Activated CD8-positive, alpha-beta T cell treated with anti-CD3 and anti-CD28 coated beads, Interleukin-2, amount 10 ng/mL, durations not matched to agents 7 days and 5 days (primary cell): ENCODE measurements at regions not wholly inside any gene's neighbourhood (a gene's known extent, or its start where the extent isn't known, plus 50 kb on each side); places are given as distances from the start of the nearest gene placed in this dataset.
A peak's percentile ranks its signal among the peaks of the same experiment; 100 is the strongest.
"Not testable (repeated sequence)": the region's sequence is repeated elsewhere in the genome, so short reads cannot be mapped to it uniquely, and the experiment has no call there.

Source experiments
- ATAC-seq: fragments of 150-1000 bp; cut with Tn5 transposase; one replicate; pipeline ENCODE4 v1.10.0; 2021; ENCODE audit warnings: moderate library complexity
- CTCF ChIA-PET: fragments of 350-600 bp; sonication (Branson Sonifier 250); formaldehyde crosslinking; loops from one replicate; lab custom pipeline; 2021; ENCODE audit warnings: antibody characterized with exemption; lab: Charles Lee
- POLR2A ChIA-PET: fragments of 350-600 bp; sonication (Branson Sonifier 250); formaldehyde crosslinking; loops from one replicate; lab custom pipeline; 2021; ENCODE audit warnings: antibody characterized with exemption; lab: Charles Lee
- DNase-seq: peaks from one replicate; pipeline ENCODE4 v3.0.0-alpha.2; 2020
- H3K27ac Mint-ChIP-seq: one replicate; pipeline ENCODE4 v1.8.0; 2021; ENCODE audit warnings: mild to moderate bottlenecking, mixed read lengths
- H3K27me3 Mint-ChIP-seq: one replicate; pipeline ENCODE4 v1.8.0; 2021; ENCODE audit warnings: low read depth, mixed read lengths
- H3K36me3 Mint-ChIP-seq: one replicate; pipeline ENCODE4 v1.8.0; 2021; ENCODE audit warnings: low read depth, mixed read lengths
- H3K4me1 Mint-ChIP-seq: one replicate; pipeline ENCODE4 v1.8.0; 2021; ENCODE audit warnings: low read depth, mixed read lengths
- H3K4me3 Mint-ChIP-seq: one replicate; pipeline ENCODE4 v1.8.0; 2021; ENCODE audit warnings: mild to moderate bottlenecking, mixed read lengths
- H3K9me3 Mint-ChIP-seq: one replicate; pipeline ENCODE4 v1.8.0; 2022; ENCODE audit warnings: mixed read lengths; ENCODE audit not compliant: insufficient read depth

- Mint-ChIP-seq H3K36me3 (no peaks in the 10 kb centered on the region), H3K4me1 (peaks cover 15% of the 10 kb centered on the region), H3K27me3 (peaks cover 12% of the 10 kb centered on the region), H3K4me3 (no peak overlapping the region), H3K27ac (no peak overlapping the region), H3K9me3 (peaks cover 6% of the 10 kb centered on the region)
- ChIA-PET POLR2A (no interaction called here), CTCF (no interaction called here)
- DNase-seq: no peak
- no peak for ATAC-seq
Observed at GRCh38 chr6:163756079-163756478, 341.6 kb downstream of the QKI start.

GRCh38 chr6:163754866-163755265 lies 340.3 kb downstream of the QKI start:
- peaks cover 27% of the 10 kb centered on the region for H3K4me1 Mint-ChIP-seq
- H3K9me3 Mint-ChIP-seq: peaks cover 6% of the 10 kb centered on the region
- no peak overlapping the region for H3K4me3 Mint-ChIP-seq
- POLR2A ChIA-PET: no interaction called here
- CTCF ChIA-PET: no interaction called here
- no peak for DNase-seq
- H3K36me3 Mint-ChIP-seq: no peaks in the 10 kb centered on the region
- ATAC-seq: no peak
- no peak overlapping the region for H3K27ac Mint-ChIP-seq
- H3K27me3 Mint-ChIP-seq: peaks cover 13% of the 10 kb centered on the region

- ATAC-seq (no peak), DNase-seq (no peak)
- CTCF ChIA-PET: no interaction called here
- POLR2A ChIA-PET: no interaction called here
- Mint-ChIP-seq H3K27ac (no peak overlapping the region), H3K4me1 (peaks cover 27% of the 10 kb centered on the region), H3K36me3 (no peaks in the 10 kb centered on the region), H3K27me3 (peaks cover 13% of the 10 kb centered on the region), H3K4me3 (no peak overlapping the region), H3K9me3 (peaks cover 6% of the 10 kb centered on the region)
Observed at GRCh38 chr6:163753430-163753829, 338.9 kb downstream of the QKI start.

GRCh38 chr6:163752446-163752845 lies 337.9 kb downstream of the QKI start:
- no peak overlapping the region for H3K27ac Mint-ChIP-seq
- no peak for DNase-seq
- ATAC-seq: no peak
- no peaks in the 10 kb centered on the region for H3K36me3 Mint-ChIP-seq
- no peak overlapping the region for H3K4me3 Mint-ChIP-seq
- POLR2A ChIA-PET: no interaction called here
- H3K9me3 Mint-ChIP-seq: peaks cover 6% of the 10 kb centered on the region
- H3K27me3 Mint-ChIP-seq: peaks cover 9% of the 10 kb centered on the region
- peaks cover 27% of the 10 kb centered on the region for H3K4me1 Mint-ChIP-seq
- CTCF ChIA-PET: no interaction called here

GRCh38 chr6:163751032-163751525 lies 336.6 kb downstream of the QKI start:
- no peaks in the 10 kb centered on the region for H3K36me3 Mint-ChIP-seq
- DNase-seq (peak; percentile 50), ATAC-seq (peak; percentile 78)
- H3K4me3 Mint-ChIP-seq: peak overlapping the region; percentile 50
- peaks cover 6% of the 10 kb centered on the region for H3K9me3 Mint-ChIP-seq
- CTCF ChIA-PET: no interaction called here
- H3K27me3 Mint-ChIP-seq: peaks cover 6% of the 10 kb centered on the region
- peak overlapping the region; percentile 86 for H3K27ac Mint-ChIP-seq
- POLR2A ChIA-PET: no interaction called here
- peaks cover 27% of the 10 kb centered on the region for H3K4me1 Mint-ChIP-seq

GRCh38 chr6:163750431-163751031 lies 336.0 kb downstream of the QKI start:
- H3K9me3 Mint-ChIP-seq: peaks cover 6% of the 10 kb centered on the region
- H3K4me3 Mint-ChIP-seq: peak overlapping the region; percentile 50
- peaks cover 5% of the 10 kb centered on the region for H3K27me3 Mint-ChIP-seq
- peak overlapping the region; percentile 86 for H3K27ac Mint-ChIP-seq
- H3K36me3 Mint-ChIP-seq: no peaks in the 10 kb centered on the region
- CTCF ChIA-PET: no interaction called here
- ATAC-seq (peak; percentile 67), DNase-seq (peak; percentile 33)
- H3K4me1 Mint-ChIP-seq: peaks cover 27% of the 10 kb centered on the region
- POLR2A ChIA-PET: no interaction called here

GRCh38 chr6:163748886-163749285 lies 334.4 kb downstream of the QKI start:
- Mint-ChIP-seq H3K36me3 (no peaks in the 10 kb centered on the region), H3K9me3 (peaks cover 6% of the 10 kb centered on the region), H3K27ac (no peak overlapping the region), H3K4me1 (peaks cover 27% of the 10 kb centered on the region), H3K4me3 (no peak overlapping the region), H3K27me3 (peaks cover 3% of the 10 kb centered on the region)
- POLR2A ChIA-PET: no interaction called here
- CTCF ChIA-PET: no interaction called here
- no peak for DNase-seq
- no peak for ATAC-seq

- Mint-ChIP-seq H3K9me3 (peaks cover 6% of the 10 kb centered on the region), H3K36me3 (no peaks in the 10 kb centered on the region), H3K4me1 (peaks cover 23% of the 10 kb centered on the region), H3K4me3 (no peak overlapping the region), H3K27ac (no peak overlapping the region), H3K27me3 (peaks cover 3% of the 10 kb centered on the region)
- no peak for DNase-seq
- ATAC-seq: no peak
- POLR2A ChIA-PET: no interaction called here
- CTCF ChIA-PET: no interaction called here
Observed at GRCh38 chr6:163748036-163748435, 333.5 kb downstream of the QKI start.

- POLR2A ChIA-PET, DNase-seq: not testable (repeated sequence)
Observed at GRCh38 chr6:163747058-163747457, 332.5 kb downstream of the QKI start.

GRCh38 chr6:163745536-163746400 lies 331.2 kb downstream of the QKI start:
- peaks cover 3% of the 10 kb centered on the region for H3K27me3 Mint-ChIP-seq
- POLR2A ChIA-PET: no interaction called here
- DNase-seq: no peak

More at GRCh38 chr6:163747058-163747457, 332.5 kb downstream of the QKI start:
- peaks cover 18% of the 10 kb centered on the region for H3K4me1 Mint-ChIP-seq
- H3K4me3 Mint-ChIP-seq, CTCF ChIA-PET, H3K36me3 Mint-ChIP-seq, ATAC-seq, H3K27me3 Mint-ChIP-seq, H3K27ac Mint-ChIP-seq, H3K9me3 Mint-ChIP-seq: not testable (repeated sequence)

GRCh38 chr6:163744256-163744925 lies 329.9 kb downstream of the QKI start:
- no peaks in the 10 kb centered on the region for H3K9me3 Mint-ChIP-seq
- no peak for ATAC-seq
- H3K36me3 Mint-ChIP-seq: no peaks in the 10 kb centered on the region
- H3K4me3 Mint-ChIP-seq: no peak overlapping the region
- no peaks in the 10 kb centered on the region for H3K4me1 Mint-ChIP-seq
- no peak for DNase-seq
- H3K27me3 Mint-ChIP-seq: no peaks in the 10 kb centered on the region
- no peak overlapping the region for H3K27ac Mint-ChIP-seq
- CTCF ChIA-PET: no interaction called here
- POLR2A ChIA-PET: no interaction called here

More at GRCh38 chr6:163745536-163746400, 331.2 kb downstream of the QKI start:
- Mint-ChIP-seq H3K27ac (no peak overlapping the region), H3K4me3 (no peak overlapping the region), H3K9me3 (no peaks in the 10 kb centered on the region), H3K36me3 (no peaks in the 10 kb centered on the region), H3K4me1 (peaks cover 8% of the 10 kb centered on the region)
- CTCF ChIA-PET: no interaction called here
- ATAC-seq: no peak

- POLR2A ChIA-PET: no interaction called here
- Mint-ChIP-seq H3K9me3 (no peaks in the 10 kb centered on the region), H3K4me3 (no peak overlapping the region), H3K4me1 (no peaks in the 10 kb centered on the region), H3K27me3 (no peaks in the 10 kb centered on the region), H3K36me3 (no peaks in the 10 kb centered on the region), H3K27ac (no peak overlapping the region)
- CTCF ChIA-PET: no interaction called here
- DNase-seq: no peak
- no peak for ATAC-seq
Observed at GRCh38 chr6:163743796-163744195, 329.3 kb downstream of the QKI start.
